Ascending aorta (tissue), 2 donors: ENCODE measurements at regions not wholly inside any gene's neighbourhood (a gene's known extent, or its start where the extent isn't known, plus 50 kb on each side); places are given as distances from the start of the nearest gene placed in this dataset.

ENCODE experiments used
- DNase-seq, 2 donors: peaks; one replicate each; pipeline ENCODE4 v3.0.0-alpha.2; 2019; ENCODE audit warnings: low spot score in 2 of 2
- H3K27ac ChIP-seq, 2 donors: fragments of 200-600 bp; sonication (generic); one replicate each; pipeline ENCODE4 v1.5.1; 2016 to 2017; ENCODE audit warnings: mild to moderate bottlenecking in 1 of 2
- H3K27me3 ChIP-seq: fragments of 200-600 bp; sonication (generic); one replicate; pipeline ENCODE4 v1.5.1; 2017
- H3K36me3 ChIP-seq, 2 donors: fragments of 200-600 bp; sonication (generic); one replicate each; pipeline ENCODE4 v1.5.1; 2016
- H3K4me1 ChIP-seq, 2 donors: fragments of 200-600 bp; sonication (generic); one replicate each; pipeline ENCODE4 v1.5.1; 2016 to 2017; ENCODE audit warnings: mild to moderate bottlenecking in 1 of 2
- H3K4me3 ChIP-seq, 2 donors: fragments of 200-600 bp; sonication (generic); one replicate each; pipeline ENCODE4 v1.5.1; 2016 to 2017; ENCODE audit warnings: mild to moderate bottlenecking in 1 of 2
- H3K9me3 ChIP-seq, 2 donors: fragments of 200-600 bp; sonication (generic); one replicate each; pipeline ENCODE4 v1.5.1; 2016
- CTCF ChIP-seq, 3 experiments: fragments of 200-600 bp in 2 of 3; fragments of 450-650 bp in 1 of 3; sonication (generic) in 2 of 3; IDR thresholded peaks; one replicate each; pipeline ENCODE4 v1.5.1; 2016 to 2019; ENCODE audit warnings: antibody characterized with exemption in 3 of 3, mild to moderate bottlenecking in 1 of 3, moderate library complexity in 1 of 3
- intact Hi-C: fragments of 100-400 bp; cut with DNase I; formaldehyde crosslinking; loops from one replicate; pipeline ENCODE4 v1.15.1; 2023

GRCh38 chr3:132237652-132238032, 79.6 kb upstream of the ACP3 start:
- DNase-seq = no peak
- intact Hi-C loops = no loop called here
- TF ChIP-seq CTCF (IDR thresholded peaks at IDR 0.05) = no peak

GRCh38 chr3:132239587-132239986, 77.6 kb upstream of the ACP3 start:
- intact Hi-C loops = no loop called here
- H3K27ac ChIP-seq = no peak overlapping the region

More at GRCh38 chr3:132237652-132238032, 79.6 kb upstream of the ACP3 start:
- H3K27ac ChIP-seq = no peak overlapping the region
- no peaks in the 10 kb centered on the region for H3K36me3 ChIP-seq
- H3K27me3 ChIP-seq = no peaks in the 10 kb centered on the region
- no peak overlapping the region for H3K4me3 ChIP-seq
- no peaks in the 10 kb centered on the region for H3K4me1 ChIP-seq
- no peaks in the 10 kb centered on the region for H3K9me3 ChIP-seq

GRCh38 chr3:132241776-132242514, 75.3 kb upstream of the ACP3 start:
- Histone ChIP-seq H3K4me1 (no peaks in the 10 kb centered on the region), H3K27me3 (no peaks in the 10 kb centered on the region), H3K4me3 (no peak overlapping the region), H3K27ac (no peak overlapping the region), H3K9me3 (no peaks in the 10 kb centered on the region), H3K36me3 (no peaks in the 10 kb centered on the region)
- no peak for DNase-seq
- intact Hi-C loops = no loop called here
- TF ChIP-seq CTCF (IDR thresholded peaks at IDR 0.05) = no peak

More at GRCh38 chr3:132239587-132239986, 77.6 kb upstream of the ACP3 start:
- Histone ChIP-seq H3K27me3 (no peaks in the 10 kb centered on the region), H3K4me3 (no peak overlapping the region), H3K4me1 (no peaks in the 10 kb centered on the region), H3K9me3 (no peaks in the 10 kb centered on the region), H3K36me3 (no peaks in the 10 kb centered on the region)
- no peak for DNase-seq
- no peak for TF ChIP-seq CTCF (IDR thresholded peaks at IDR 0.05)

- intact Hi-C loops = no loop called here
- TF ChIP-seq CTCF (IDR thresholded peaks at IDR 0.05) = no peak
- no peaks in the 10 kb centered on the region for H3K27me3 ChIP-seq
These were observed 74.4 kb upstream of the ACP3 start for GRCh38 chr3:132242790-132243189.

GRCh38 chr3:132245552-132246142, 71.6 kb upstream of the ACP3 start:
- DNase-seq = no peak
- H3K4me1 ChIP-seq = no peaks in the 10 kb centered on the region
- no peak for TF ChIP-seq CTCF (IDR thresholded peaks at IDR 0.05)
- H3K4me3 ChIP-seq = no peak overlapping the region
- H3K9me3 ChIP-seq = no peaks in the 10 kb centered on the region
- H3K36me3 ChIP-seq = no peaks in the 10 kb centered on the region
- no peak overlapping the region for H3K27ac ChIP-seq
- H3K27me3 ChIP-seq = no peaks in the 10 kb centered on the region
- intact Hi-C loops = no loop called here

More at GRCh38 chr3:132242790-132243189, 74.4 kb upstream of the ACP3 start:
- H3K4me1 ChIP-seq = no peaks in the 10 kb centered on the region
- DNase-seq = no peak
- no peak overlapping the region for H3K27ac ChIP-seq
- H3K9me3 ChIP-seq = no peaks in the 10 kb centered on the region
- no peaks in the 10 kb centered on the region for H3K36me3 ChIP-seq
- H3K4me3 ChIP-seq = no peak overlapping the region
